Activated T-cell treated with anti-CD3 and anti-CD28 coated beads, Interleukin-2, amount 50 U/mL, for 24 hours (primary cell): ENCODE measurements at regions not wholly inside any gene's neighbourhood (a gene's known extent, or its start where the extent isn't known, plus 50 kb on each side); places are given as distances from the start of the nearest gene placed in this dataset.

Experiments used
- DNase-seq: peaks from one replicate; pipeline ENCODE4 v3.0.0-alpha.2; 2020
- H3K27ac Mint-ChIP-seq: 2 replicates; pipeline ENCODE4 v1.8.0; 2020; ENCODE audit warnings: mild to moderate bottlenecking, mixed read lengths
- H3K27me3 Mint-ChIP-seq: 2 replicates; pipeline ENCODE4 v1.8.0; 2020; ENCODE audit warnings: mixed read lengths
- H3K36me3 Mint-ChIP-seq: 2 replicates; pipeline ENCODE4 v1.8.0; 2020; ENCODE audit warnings: low read depth, mixed read lengths
- H3K4me1 Mint-ChIP-seq: 2 replicates; pipeline ENCODE4 v1.8.0; 2020; ENCODE audit warnings: low read depth, mixed read lengths
- H3K4me3 Mint-ChIP-seq: 2 replicates; pipeline ENCODE4 v1.8.0; 2020; ENCODE audit warnings: mild to moderate bottlenecking, moderate library complexity, mixed read lengths
- H3K9me3 Mint-ChIP-seq: 2 replicates; pipeline ENCODE4 v1.8.0; 2020; ENCODE audit warnings: mixed read lengths

DNA sequence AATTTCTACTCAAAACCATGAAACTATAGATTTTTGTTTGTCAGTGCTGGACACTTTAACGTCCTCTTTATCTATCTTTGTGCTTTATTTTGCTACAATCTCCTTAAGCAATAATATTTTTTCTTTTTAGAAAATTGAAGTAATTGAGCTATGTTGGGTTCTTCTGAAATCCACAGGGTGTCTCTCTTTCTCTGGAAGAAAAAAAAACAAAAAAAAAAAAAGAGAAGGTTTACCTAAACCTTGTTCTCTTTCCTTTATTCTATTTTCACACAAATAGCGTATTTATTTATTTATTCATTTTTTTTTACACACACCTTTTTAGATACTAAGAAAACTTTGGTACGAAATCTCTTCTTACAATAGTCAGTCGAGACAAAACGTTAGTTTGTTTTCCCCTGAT lies 601.0 kb downstream of the EDEM1 start:
- H3K27me3 Mint-ChIP-seq = no peaks in the 10 kb centered on the region
- DNase-seq = no peak
- no peak overlapping the region for H3K4me3 Mint-ChIP-seq
- H3K27ac Mint-ChIP-seq = no peak overlapping the region
- H3K4me1 Mint-ChIP-seq = no peaks in the 10 kb centered on the region
- H3K36me3 Mint-ChIP-seq = no peaks in the 10 kb centered on the region
- H3K9me3 Mint-ChIP-seq = peaks cover 3% of the 10 kb centered on the region

GRCh38 chr3:5791558-5791957 lies 604.1 kb downstream of the EDEM1 start:
- no peak overlapping the region for H3K4me3 Mint-ChIP-seq
- no peaks in the 10 kb centered on the region for H3K27me3 Mint-ChIP-seq
- no peak for DNase-seq
- H3K4me1 Mint-ChIP-seq = no peaks in the 10 kb centered on the region
- H3K9me3 Mint-ChIP-seq = peaks cover 3% of the 10 kb centered on the region
- no peaks in the 10 kb centered on the region for H3K36me3 Mint-ChIP-seq
- H3K27ac Mint-ChIP-seq = no peak overlapping the region

DNA sequence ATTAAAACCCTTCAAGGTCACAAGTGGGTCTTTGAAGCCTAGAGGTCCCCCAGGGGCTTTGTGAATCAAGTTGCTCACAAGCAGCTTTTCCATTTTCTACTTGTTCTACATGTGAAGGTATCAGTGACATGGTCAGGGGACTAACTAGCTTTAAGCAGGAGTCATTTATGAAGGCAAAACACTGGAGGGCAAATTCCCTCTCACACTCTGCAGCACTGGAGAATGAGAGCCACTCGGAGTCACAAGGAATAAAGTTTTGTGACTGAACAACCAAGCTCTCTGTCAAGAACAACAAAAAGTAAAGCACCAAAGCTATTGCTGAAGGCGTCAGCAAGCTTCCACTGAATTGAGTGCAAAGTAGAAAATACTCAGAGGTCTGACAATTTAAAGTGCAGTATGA lies 609.0 kb downstream of the EDEM1 start:
- no peaks in the 10 kb centered on the region for H3K27me3 Mint-ChIP-seq
- H3K9me3 Mint-ChIP-seq = no peaks in the 10 kb centered on the region
- DNase-seq = no peak
- no peaks in the 10 kb centered on the region for H3K4me1 Mint-ChIP-seq
- no peak overlapping the region for H3K27ac Mint-ChIP-seq
- H3K4me3 Mint-ChIP-seq = no peak overlapping the region
- no peaks in the 10 kb centered on the region for H3K36me3 Mint-ChIP-seq

DNA sequence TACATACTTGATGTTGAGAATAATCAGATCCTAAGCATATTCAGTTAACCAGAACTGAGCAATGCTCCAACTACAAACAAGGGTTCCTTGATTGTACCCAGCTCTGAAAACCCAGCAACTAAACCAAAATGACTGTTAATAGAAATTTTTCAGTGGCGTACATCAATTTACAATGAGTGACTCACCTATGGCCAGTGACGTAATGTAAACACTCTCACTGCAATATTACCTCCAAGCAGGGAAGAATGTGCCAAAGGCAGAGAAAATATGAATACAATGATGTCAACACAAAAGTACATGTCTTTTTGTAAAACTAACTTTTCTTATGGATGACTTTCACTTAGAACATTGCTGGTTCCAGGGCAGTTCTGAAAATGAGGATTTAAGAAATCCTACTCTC lies 611.3 kb downstream of the EDEM1 start:
- Mint-ChIP-seq H3K27ac (no peak overlapping the region), H3K27me3 (no peaks in the 10 kb centered on the region), H3K9me3 (no peaks in the 10 kb centered on the region), H3K36me3 (no peaks in the 10 kb centered on the region), H3K4me3 (no peak overlapping the region), H3K4me1 (no peaks in the 10 kb centered on the region)
- no peak for DNase-seq

GRCh38 chr3:5799398-5799797 lies 611.9 kb downstream of the EDEM1 start:
- no peak for DNase-seq
- Mint-ChIP-seq H3K36me3 (no peaks in the 10 kb centered on the region), H3K9me3 (no peaks in the 10 kb centered on the region), H3K4me3 (no peak overlapping the region), H3K27ac (no peak overlapping the region), H3K27me3 (no peaks in the 10 kb centered on the region), H3K4me1 (no peaks in the 10 kb centered on the region)

DNA sequence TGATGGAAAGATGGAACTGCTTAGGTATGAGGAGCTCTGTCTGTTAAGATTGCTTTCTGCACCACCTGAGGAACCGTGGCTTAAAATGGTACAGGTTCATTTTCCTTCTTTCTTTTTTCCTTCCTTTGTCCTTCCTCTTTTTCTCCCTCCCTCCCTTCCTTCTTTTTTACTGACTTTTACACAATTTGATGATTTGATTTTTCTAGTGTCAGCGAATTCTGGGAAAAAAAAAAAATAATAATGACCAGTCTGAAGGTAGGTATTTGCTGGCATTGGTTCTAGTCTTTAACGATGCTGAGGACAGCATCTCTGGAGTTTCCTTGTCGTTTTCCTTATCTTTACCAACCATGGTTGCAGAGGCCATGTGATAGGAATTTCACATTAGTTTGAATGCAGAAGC lies 613.5 kb downstream of the EDEM1 start:
- Mint-ChIP-seq H3K27ac (no peak overlapping the region), H3K4me1 (no peaks in the 10 kb centered on the region), H3K9me3 (no peaks in the 10 kb centered on the region), H3K36me3 (no peaks in the 10 kb centered on the region), H3K27me3 (no peaks in the 10 kb centered on the region), H3K4me3 (no peak overlapping the region)
- no peak for DNase-seq

DNA sequence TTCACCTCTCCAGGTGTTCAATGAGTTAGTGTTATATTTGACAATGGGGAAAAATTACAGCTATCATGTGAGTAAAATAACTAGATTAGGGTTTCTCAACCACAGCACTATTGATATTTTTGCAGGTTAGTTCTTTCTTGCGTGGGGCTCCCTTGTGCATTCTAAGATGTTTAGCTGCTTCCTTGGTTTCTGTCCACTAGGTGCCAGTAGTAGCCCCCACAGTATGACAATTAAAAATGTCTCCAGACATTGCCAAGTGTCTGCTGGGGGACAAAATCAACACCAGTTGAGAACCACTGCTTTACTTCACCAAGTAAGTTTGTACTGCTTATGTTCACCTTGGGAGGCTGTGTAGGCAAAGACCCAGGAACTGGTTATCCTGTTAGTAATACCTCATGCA lies 618.7 kb downstream of the EDEM1 start:
- Mint-ChIP-seq H3K9me3 (no peaks in the 10 kb centered on the region), H3K4me1 (no peaks in the 10 kb centered on the region)
- no peak for DNase-seq

GRCh38 chr3:5809586-5810246 lies 622.2 kb downstream of the EDEM1 start:
- Mint-ChIP-seq H3K36me3 (no peaks in the 10 kb centered on the region), H3K4me3 (no peak overlapping the region), H3K4me1 (no peaks in the 10 kb centered on the region), H3K9me3 (peaks cover 2% of the 10 kb centered on the region), H3K27me3 (no peaks in the 10 kb centered on the region), H3K27ac (no peak overlapping the region)
- no peak for DNase-seq

More for the DNA sequence above, 618.7 kb downstream of the EDEM1 start:
- no peak overlapping the region for H3K27ac Mint-ChIP-seq
- H3K27me3 Mint-ChIP-seq = no peaks in the 10 kb centered on the region
- no peak overlapping the region for H3K4me3 Mint-ChIP-seq
- H3K36me3 Mint-ChIP-seq = no peaks in the 10 kb centered on the region

- Mint-ChIP-seq H3K4me3 (no peak overlapping the region), H3K9me3 (peaks cover 2% of the 10 kb centered on the region), H3K27me3 (no peaks in the 10 kb centered on the region), H3K36me3 (no peaks in the 10 kb centered on the region), H3K4me1 (no peaks in the 10 kb centered on the region), H3K27ac (no peak overlapping the region)
- DNase-seq = no peak
Observed at GRCh38 chr3:5811016-5811415, 623.5 kb downstream of the EDEM1 start.

DNA sequence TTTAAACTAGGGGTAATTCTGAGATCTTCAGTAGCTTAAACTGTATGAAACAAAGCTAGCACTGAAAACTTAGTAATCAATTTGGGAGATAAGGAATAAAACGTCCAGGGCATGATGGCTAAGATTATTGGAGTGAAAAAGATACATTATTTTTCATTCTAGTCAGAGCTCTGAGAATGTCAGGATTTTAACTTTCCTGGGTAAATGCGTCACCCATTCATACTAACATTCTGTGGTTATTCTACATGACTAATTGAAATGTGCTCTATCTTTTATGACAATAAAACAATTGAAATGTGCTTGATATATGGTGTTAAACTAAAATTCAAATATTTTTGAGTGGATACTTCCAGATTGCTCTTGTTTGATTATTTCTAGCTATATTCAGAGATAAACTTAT lies 626.0 kb downstream of the EDEM1 start:
- no peak overlapping the region for H3K4me3 Mint-ChIP-seq
- H3K27me3 Mint-ChIP-seq = no peaks in the 10 kb centered on the region
- no peak overlapping the region for H3K27ac Mint-ChIP-seq
- no peaks in the 10 kb centered on the region for H3K36me3 Mint-ChIP-seq
- H3K4me1 Mint-ChIP-seq = no peaks in the 10 kb centered on the region
- H3K9me3 Mint-ChIP-seq = peaks cover 2% of the 10 kb centered on the region
- DNase-seq = no peak

DNA sequence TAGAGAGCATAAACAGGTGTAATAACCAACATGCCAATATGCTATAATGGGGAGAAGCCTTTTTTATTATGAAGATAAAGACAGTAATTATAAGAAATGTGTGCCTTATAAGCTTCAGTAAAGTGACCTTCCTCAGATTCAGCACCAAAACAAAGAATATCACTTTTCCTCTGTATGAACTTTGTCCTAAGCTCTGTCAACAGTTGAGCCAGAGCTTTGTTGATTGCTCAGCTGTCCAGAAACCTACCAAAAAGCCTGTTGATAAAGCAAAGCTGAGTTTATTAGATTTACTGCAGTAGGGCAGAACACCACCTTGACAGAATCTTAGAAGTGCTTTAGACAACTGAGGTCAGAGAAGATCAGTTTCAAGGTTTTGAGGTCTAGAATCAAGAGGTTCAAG lies 635.3 kb downstream of the EDEM1 start:
- no peaks in the 10 kb centered on the region for H3K36me3 Mint-ChIP-seq
- H3K4me1 Mint-ChIP-seq = no peaks in the 10 kb centered on the region
- no peak overlapping the region for H3K4me3 Mint-ChIP-seq
- peaks cover 2% of the 10 kb centered on the region for H3K9me3 Mint-ChIP-seq
- H3K27ac Mint-ChIP-seq = no peak overlapping the region
- no peak for DNase-seq
- no peaks in the 10 kb centered on the region for H3K27me3 Mint-ChIP-seq

DNA sequence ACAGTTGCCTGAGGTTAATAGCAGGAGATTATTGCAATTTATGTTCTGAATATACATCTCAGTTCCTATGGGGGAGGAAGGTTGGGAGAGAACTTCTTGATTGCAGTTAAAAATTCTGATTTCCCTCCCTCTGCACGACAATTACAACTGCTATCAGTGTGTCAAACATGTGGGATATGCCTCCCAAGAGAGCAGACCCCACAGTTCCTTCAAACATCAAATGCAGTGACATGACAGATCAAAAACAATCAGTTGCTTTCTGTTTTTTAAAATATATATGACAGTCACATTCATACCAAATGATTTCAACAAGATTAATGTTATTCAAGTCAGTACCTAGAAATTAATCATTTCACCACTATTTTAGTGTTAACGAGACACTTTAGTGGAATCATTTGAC lies 639.0 kb downstream of the EDEM1 start:
- no peaks in the 10 kb centered on the region for H3K4me1 Mint-ChIP-seq
- DNase-seq = no peak
- H3K36me3 Mint-ChIP-seq = no peaks in the 10 kb centered on the region
- no peak overlapping the region for H3K27ac Mint-ChIP-seq
- H3K9me3 Mint-ChIP-seq = peaks cover 11% of the 10 kb centered on the region
- H3K4me3 Mint-ChIP-seq = no peak overlapping the region
- H3K27me3 Mint-ChIP-seq = no peaks in the 10 kb centered on the region

DNA sequence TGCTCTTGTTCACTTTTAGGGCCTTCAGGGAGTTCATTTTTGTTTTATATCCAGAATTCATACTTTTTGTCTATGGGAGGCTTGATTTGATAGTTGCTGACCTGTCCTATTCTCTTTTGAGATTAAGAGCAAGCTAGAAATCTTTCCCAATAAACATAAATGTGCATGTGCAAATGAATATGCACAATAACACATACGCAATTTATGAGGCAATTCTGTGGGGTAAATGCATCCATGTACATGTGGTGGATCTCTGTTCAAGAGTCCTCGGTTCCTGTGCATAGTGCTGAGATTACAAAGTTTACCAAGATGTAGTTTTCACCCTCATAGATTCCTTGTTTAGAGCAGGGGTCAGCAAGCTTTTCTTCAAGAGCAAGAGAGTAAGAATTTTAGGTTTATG lies 640.7 kb downstream of the EDEM1 start:
- no peak for DNase-seq
- Mint-ChIP-seq H3K4me3 (no peak overlapping the region), H3K27ac (no peak overlapping the region), H3K9me3 (peaks cover 11% of the 10 kb centered on the region), H3K4me1 (no peaks in the 10 kb centered on the region), H3K27me3 (no peaks in the 10 kb centered on the region), H3K36me3 (no peaks in the 10 kb centered on the region)

- H3K9me3 Mint-ChIP-seq = peaks cover 4% of the 10 kb centered on the region
- H3K27me3 Mint-ChIP-seq = no peaks in the 10 kb centered on the region
- no peak overlapping the region for H3K4me3 Mint-ChIP-seq
- H3K36me3 Mint-ChIP-seq = no peaks in the 10 kb centered on the region
- H3K4me1 Mint-ChIP-seq = no peaks in the 10 kb centered on the region
- H3K27ac Mint-ChIP-seq = no peak overlapping the region
- DNase-seq = no peak
Observed at GRCh38 chr3:5840056-5840455, 652.5 kb downstream of the EDEM1 start.

- Mint-ChIP-seq H3K4me3 (no peak overlapping the region), H3K27me3 (no peaks in the 10 kb centered on the region), H3K27ac (no peak overlapping the region), H3K4me1 (no peaks in the 10 kb centered on the region), H3K9me3 (peaks cover 4% of the 10 kb centered on the region), H3K36me3 (no peaks in the 10 kb centered on the region)
- no peak for DNase-seq
Observed at GRCh38 chr3:5841599-5841998, 654.1 kb downstream of the EDEM1 start.

- H3K27me3 Mint-ChIP-seq = no peaks in the 10 kb centered on the region
- H3K9me3 Mint-ChIP-seq = peaks cover 4% of the 10 kb centered on the region
- H3K4me1 Mint-ChIP-seq = no peaks in the 10 kb centered on the region
- no peak for DNase-seq
- no peak overlapping the region for H3K4me3 Mint-ChIP-seq
- no peaks in the 10 kb centered on the region for H3K36me3 Mint-ChIP-seq
- no peak overlapping the region for H3K27ac Mint-ChIP-seq
Observed at GRCh38 chr3:5846261-5846660, 658.8 kb downstream of the EDEM1 start.
